Fibroblast of skin of right biceps (primary cell): ENCODE measurements at regions not wholly inside any gene's neighbourhood (a gene's known extent, or its start where the extent isn't known, plus 50 kb on each side); places are given as distances from the start of the nearest gene placed in this dataset.
"Not testable (repeated sequence)": the region's sequence is repeated elsewhere in the genome, so short reads cannot be mapped to it uniquely, and the experiment has no call there.

Source experiments
- DNase-seq: peaks from one replicate; pipeline ENCODE4 v3.0.0-alpha.2; 2013

GRCh38 chr18:52220062-52220591 is 119.9 kb upstream of the DCC start:
- no peak for DNase-seq

- no peak for DNase-seq
Observed at GRCh38 chr18:52222211-52222610, 117.8 kb upstream of the DCC start.

- DNase-seq: no peak
Observed at GRCh38 chr18:52227536-52227935, 112.5 kb upstream of the DCC start.

- DNase-seq: no peak
Observed at GRCh38 chr18:52228166-52228565, 111.8 kb upstream of the DCC start.

- peak; percentile 80 for DNase-seq
Observed at GRCh38 chr18:52236131-52236530, 103.9 kb upstream of the DCC start.

GRCh38 chr18:52237551-52237950 is 102.4 kb upstream of the DCC start:
- DNase-seq: peak; percentile 69

GRCh38 chr18:52242711-52243110 is 97.3 kb upstream of the DCC start:
- DNase-seq: no peak

GRCh38 chr18:52244658-52245057 is 95.3 kb upstream of the DCC start:
- no peak for DNase-seq

- DNase-seq: no peak
Observed at GRCh38 chr18:52254367-52254766, 85.6 kb upstream of the DCC start.

- not testable (repeated sequence) for DNase-seq
Observed at GRCh38 chr18:52257417-52257816, 82.6 kb upstream of the DCC start.

GRCh38 chr18:52275817-52276216 is 64.2 kb upstream of the DCC start:
- DNase-seq: no peak

GRCh38 chr18:52277785-52278184 is 62.2 kb upstream of the DCC start:
- no peak for DNase-seq

- no peak for DNase-seq
Observed at GRCh38 chr18:52278191-52278590, 61.8 kb upstream of the DCC start.

- no peak for DNase-seq
Observed at GRCh38 chr18:52280702-52281101, 59.3 kb upstream of the DCC start.

- DNase-seq: no peak
Observed at GRCh38 chr18:52283927-52284326, 56.1 kb upstream of the DCC start.

GRCh38 chr18:52286675-52287074 is 53.3 kb upstream of the DCC start:
- no peak for DNase-seq

- peak; percentile 59 for DNase-seq
Observed at GRCh38 chr18:52287151-52287550, 52.8 kb upstream of the DCC start.

GRCh38 chr18:52288403-52289004 is 51.5 kb upstream of the DCC start:
- no peak for DNase-seq

- DNase-seq: no peak
Observed at GRCh38 chr18:52289392-52289791, 50.6 kb upstream of the DCC start.
